ENCODE measurements at regions not wholly inside any gene's neighbourhood (a gene's known extent, or its start where the extent isn't known, plus 50 kb on each side); places are given as distances from the start of the nearest gene placed in this dataset.

DNA sequence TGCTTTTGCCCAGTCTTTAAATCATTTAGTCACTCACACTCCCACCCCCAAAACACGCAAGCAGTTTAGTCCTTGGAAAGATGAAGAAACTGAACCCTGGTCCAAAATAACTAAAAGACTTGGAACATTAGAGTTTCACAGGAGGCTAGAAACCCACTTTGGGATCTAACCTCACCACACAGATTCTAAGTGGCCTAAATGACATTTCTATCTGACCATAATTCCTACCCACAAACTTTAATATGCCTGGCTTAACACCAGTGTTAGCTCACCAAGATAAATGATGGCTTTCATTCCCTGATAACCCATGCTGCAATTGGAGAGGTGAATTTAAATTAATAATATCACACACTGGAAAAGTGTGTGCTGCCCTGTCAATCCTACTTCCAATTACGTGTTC is 295.3 kb upstream of the UBE2E2 start:
- no peak overlapping the region for H3K23ac ChIP-seq (ENCODE audit: insufficient read length)
- no peaks in the 10 kb centered on the region for H3K9me3 ChIP-seq (ENCODE audit: insufficient read depth in 2 of 2, low read depth in 1 of 2, low read length in 1 of 2)
- FAIRE-seq (no peak), DNase-seq (ENCODE audit: low read depth in 1 of 2, low spot score in 2 of 2) (no peak)
- H2BK5ac ChIP-seq (ENCODE audit: low read depth, low read length): no peak overlapping the region
- H3K79me2 ChIP-seq (ENCODE audit: control insufficient read depth in 1 of 2, insufficient read depth in 2 of 2, low read length in 2 of 2): no peaks in the 10 kb centered on the region
- no peaks in the 10 kb centered on the region for H3K27me3 ChIP-seq (replicated peaks in 1 of 4; ENCODE audit: control insufficient read depth in 3 of 4, extremely low read depth in 1 of 4, insufficient read depth in 3 of 4, low read length in 3 of 4)
- H2AFZ ChIP-seq (ENCODE audit: low read length): no peak overlapping the region
- no peak overlapping the region for H2BK20ac ChIP-seq (ENCODE audit: low read length)
- H3K9ac ChIP-seq (replicated peaks in 1 of 4; ENCODE audit: extremely low read depth in 1 of 4, low read depth in 3 of 4, low read length in 3 of 4): no peak overlapping the region
- H3K4me1 ChIP-seq (replicated peaks in 1 of 4; ENCODE audit: control insufficient read depth in 3 of 4, insufficient read depth in 4 of 4, low read length in 3 of 4): no peaks in the 10 kb centered on the region
- H2BK120ac ChIP-seq (replicated peaks; ENCODE audit: low read depth, low read length): no peak overlapping the region
- POLR2A ChIA-PET (ENCODE audit: partially characterized antibody): no interaction called here
- no peak overlapping the region for H2AK5ac ChIP-seq (ENCODE audit: low read depth, low read length)
- no peak overlapping the region for H3K27ac ChIP-seq (ENCODE audit: low read depth, low read length)
- H3K4me2 ChIP-seq (ENCODE audit: insufficient read depth in 1 of 2, low read depth in 2 of 2, low read length in 2 of 2): no peak overlapping the region
- no peak overlapping the region for H3K18ac ChIP-seq (ENCODE audit: extremely low read depth, low read length)
- H3K79me1 ChIP-seq (ENCODE audit: low read depth, low read length): no peaks in the 10 kb centered on the region
- no peaks in the 10 kb centered on the region for H4K20me1 ChIP-seq (replicated peaks in 1 of 2; ENCODE audit: control insufficient read depth in 1 of 2, insufficient read depth in 2 of 2, low read length in 2 of 2)
- H3K23me2 ChIP-seq (ENCODE audit: low read depth, low read length): no peaks in the 10 kb centered on the region
- H2BK15ac ChIP-seq (ENCODE audit: low read length): no peak overlapping the region
- H2BK12ac ChIP-seq (ENCODE audit: low read depth, low read length): no peak overlapping the region
- WGBS, 2 experiments (ENCODE audit: extremely low coverage in 1 of 2, insufficient coverage in 1 of 2, insufficient read length in 1 of 2, insufficient replicate concordance in 2 of 2, low coverage in 1 of 2, low lambda C conversion rate in 2 of 2, missing lambda C conversion rate in 1 of 2): 91% methylated on average over 2 of the region's 2 CpGs; no CpG with 5 or more reads in 1 of the 2 experiments
- CTCF ChIA-PET (ENCODE audit: partially characterized antibody): interaction anchor here (0.6 to 2.0 kb wide), 3 partner anchors 18 to 214 kb away, joined by 3 to 4 read pairs (median 3); no protein-coding TSS in a partner anchor
- no peak overlapping the region for H4K5ac ChIP-seq (ENCODE audit: insufficient read length, low read depth, low read length)
- no peak overlapping the region for H3K4ac ChIP-seq (replicated peaks; ENCODE audit: insufficient read length, low read depth, low read length)
- H4K8ac ChIP-seq (ENCODE audit: extremely low read depth, insufficient read depth, low read length): no peak overlapping the region
- H3K4me3 ChIP-seq (ENCODE audit: extremely low read depth in 1 of 4, insufficient read depth in 2 of 4, low read depth in 3 of 4, low read length in 4 of 4): no peak overlapping the region
- H3K56ac ChIP-seq (replicated peaks; ENCODE audit: insufficient read length, low read depth, low read length): no peak overlapping the region
- H4K91ac ChIP-seq (replicated peaks; ENCODE audit: insufficient read length, low read length): no peak overlapping the region
- H3K36me3 ChIP-seq (ENCODE audit: control insufficient read depth in 2 of 4, insufficient read depth in 4 of 4, low read length in 3 of 4): no peaks in the 10 kb centered on the region
- H3K14ac ChIP-seq (ENCODE audit: insufficient read length): no peak overlapping the region
- TF ChIP-seq, protein P1, sequence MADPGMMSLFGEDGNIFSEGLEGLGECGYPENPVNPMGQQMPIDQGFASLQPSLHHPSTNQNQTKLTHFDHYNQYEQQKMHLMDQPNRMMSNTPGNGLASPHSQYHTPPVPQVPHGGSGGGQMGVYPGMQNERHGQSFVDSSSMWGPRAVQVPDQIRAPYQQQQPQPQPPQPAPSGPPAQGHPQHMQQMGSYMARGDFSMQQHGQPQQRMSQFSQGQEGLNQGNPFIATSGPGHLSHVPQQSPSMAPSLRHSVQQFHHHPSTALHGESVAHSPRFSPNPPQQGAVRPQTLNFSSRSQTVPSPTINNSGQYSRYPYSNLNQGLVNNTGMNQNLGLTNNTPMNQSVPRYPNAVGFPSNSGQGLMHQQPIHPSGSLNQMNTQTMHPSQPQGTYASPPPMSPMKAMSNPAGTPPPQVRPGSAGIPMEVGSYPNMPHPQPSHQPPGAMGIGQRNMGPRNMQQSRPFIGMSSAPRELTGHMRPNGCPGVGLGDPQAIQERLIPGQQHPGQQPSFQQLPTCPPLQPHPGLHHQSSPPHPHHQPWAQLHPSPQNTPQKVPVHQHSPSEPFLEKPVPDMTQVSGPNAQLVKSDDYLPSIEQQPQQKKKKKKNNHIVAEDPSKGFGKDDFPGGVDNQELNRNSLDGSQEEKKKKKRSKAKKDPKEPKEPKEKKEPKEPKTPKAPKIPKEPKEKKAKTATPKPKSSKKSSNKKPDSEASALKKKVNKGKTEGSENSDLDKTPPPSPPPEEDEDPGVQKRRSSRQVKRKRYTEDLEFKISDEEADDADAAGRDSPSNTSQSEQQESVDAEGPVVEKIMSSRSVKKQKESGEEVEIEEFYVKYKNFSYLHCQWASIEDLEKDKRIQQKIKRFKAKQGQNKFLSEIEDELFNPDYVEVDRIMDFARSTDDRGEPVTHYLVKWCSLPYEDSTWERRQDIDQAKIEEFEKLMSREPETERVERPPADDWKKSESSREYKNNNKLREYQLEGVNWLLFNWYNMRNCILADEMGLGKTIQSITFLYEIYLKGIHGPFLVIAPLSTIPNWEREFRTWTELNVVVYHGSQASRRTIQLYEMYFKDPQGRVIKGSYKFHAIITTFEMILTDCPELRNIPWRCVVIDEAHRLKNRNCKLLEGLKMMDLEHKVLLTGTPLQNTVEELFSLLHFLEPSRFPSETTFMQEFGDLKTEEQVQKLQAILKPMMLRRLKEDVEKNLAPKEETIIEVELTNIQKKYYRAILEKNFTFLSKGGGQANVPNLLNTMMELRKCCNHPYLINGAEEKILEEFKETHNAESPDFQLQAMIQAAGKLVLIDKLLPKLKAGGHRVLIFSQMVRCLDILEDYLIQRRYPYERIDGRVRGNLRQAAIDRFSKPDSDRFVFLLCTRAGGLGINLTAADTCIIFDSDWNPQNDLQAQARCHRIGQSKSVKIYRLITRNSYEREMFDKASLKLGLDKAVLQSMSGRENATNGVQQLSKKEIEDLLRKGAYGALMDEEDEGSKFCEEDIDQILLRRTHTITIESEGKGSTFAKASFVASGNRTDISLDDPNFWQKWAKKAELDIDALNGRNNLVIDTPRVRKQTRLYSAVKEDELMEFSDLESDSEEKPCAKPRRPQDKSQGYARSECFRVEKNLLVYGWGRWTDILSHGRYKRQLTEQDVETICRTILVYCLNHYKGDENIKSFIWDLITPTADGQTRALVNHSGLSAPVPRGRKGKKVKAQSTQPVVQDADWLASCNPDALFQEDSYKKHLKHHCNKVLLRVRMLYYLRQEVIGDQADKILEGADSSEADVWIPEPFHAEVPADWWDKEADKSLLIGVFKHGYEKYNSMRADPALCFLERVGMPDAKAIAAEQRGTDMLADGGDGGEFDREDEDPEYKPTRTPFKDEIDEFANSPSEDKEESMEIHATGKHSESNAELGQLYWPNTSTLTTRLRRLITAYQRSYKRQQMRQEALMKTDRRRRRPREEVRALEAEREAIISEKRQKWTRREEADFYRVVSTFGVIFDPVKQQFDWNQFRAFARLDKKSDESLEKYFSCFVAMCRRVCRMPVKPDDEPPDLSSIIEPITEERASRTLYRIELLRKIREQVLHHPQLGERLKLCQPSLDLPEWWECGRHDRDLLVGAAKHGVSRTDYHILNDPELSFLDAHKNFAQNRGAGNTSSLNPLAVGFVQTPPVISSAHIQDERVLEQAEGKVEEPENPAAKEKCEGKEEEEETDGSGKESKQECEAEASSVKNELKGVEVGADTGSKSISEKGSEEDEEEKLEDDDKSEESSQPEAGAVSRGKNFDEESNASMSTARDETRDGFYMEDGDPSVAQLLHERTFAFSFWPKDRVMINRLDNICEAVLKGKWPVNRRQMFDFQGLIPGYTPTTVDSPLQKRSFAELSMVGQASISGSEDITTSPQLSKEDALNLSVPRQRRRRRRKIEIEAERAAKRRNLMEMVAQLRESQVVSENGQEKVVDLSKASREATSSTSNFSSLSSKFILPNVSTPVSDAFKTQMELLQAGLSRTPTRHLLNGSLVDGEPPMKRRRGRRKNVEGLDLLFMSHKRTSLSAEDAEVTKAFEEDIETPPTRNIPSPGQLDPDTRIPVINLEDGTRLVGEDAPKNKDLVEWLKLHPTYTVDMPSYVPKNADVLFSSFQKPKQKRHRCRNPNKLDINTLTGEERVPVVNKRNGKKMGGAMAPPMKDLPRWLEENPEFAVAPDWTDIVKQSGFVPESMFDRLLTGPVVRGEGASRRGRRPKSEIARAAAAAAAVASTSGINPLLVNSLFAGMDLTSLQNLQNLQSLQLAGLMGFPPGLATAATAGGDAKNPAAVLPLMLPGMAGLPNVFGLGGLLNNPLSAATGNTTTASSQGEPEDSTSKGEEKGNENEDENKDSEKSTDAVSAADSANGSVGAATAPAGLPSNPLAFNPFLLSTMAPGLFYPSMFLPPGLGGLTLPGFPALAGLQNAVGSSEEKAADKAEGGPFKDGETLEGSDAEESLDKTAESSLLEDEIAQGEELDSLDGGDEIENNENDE (IDR thresholded peaks at IDR 0.05; ENCODE audit: insufficient replicate concordance, low read length): no peak

Measured in H1 (cell line).